C4-2B (cell line): ENCODE measurements at regions not wholly inside any gene's neighbourhood (a gene's known extent, or its start where the extent isn't known, plus 50 kb on each side); places are given as distances from the start of the nearest gene placed in this dataset.

Experiments used
- CTCF ChIP-seq: fragments of 450-650 bp; conservative IDR thresholded peaks from 2 replicates; pipeline ENCODE4 v1.5.1; 2017; ENCODE audit warnings: mild to moderate bottlenecking
- ZFX ChIP-seq: fragments of 450-650 bp; IDR thresholded peaks from 2 replicates; pipeline ENCODE4 v1.6.1; 2017

- TF ChIP-seq CTCF: no peak
- no peak for TF ChIP-seq ZFX
Measured at GRCh38 chr6:9484686-9485085, 930.2 kb downstream of the TFAP2A start.
